Osteoblast (primary cell): ENCODE measurements at regions not wholly inside any gene's neighbourhood (a gene's known extent, or its start where the extent isn't known, plus 50 kb on each side); places are given as distances from the start of the nearest gene placed in this dataset.

Experiments
- DNase-seq: peaks from one replicate; pipeline ENCODE4 v3.0.0; 2011; ENCODE audit warnings: low spot score, mixed read lengths; ENCODE audit not compliant: insufficient read length; ENCODE audit errors: missing footprints
- H2AFZ ChIP-seq: 2 replicates; pipeline ENCODE4 v1.6.0; 2011; ENCODE audit warnings: mild to moderate bottlenecking, low read length
- H3K27ac ChIP-seq: 2 replicates; pipeline ENCODE4 v1.5.1; 2011; ENCODE audit warnings: mild to moderate bottlenecking, low read depth, low read length, moderate library complexity
- H3K27me3 ChIP-seq: 2 replicates; pipeline ENCODE4 v1.6.0; 2012; ENCODE audit warnings: mild to moderate bottlenecking, control low read depth, inconsistent platforms, low read length, moderate library complexity; ENCODE audit not compliant: insufficient read depth
- H3K36me3 ChIP-seq: 2 replicates; pipeline ENCODE4 v1.5.1; 2011; ENCODE audit warnings: mild to moderate bottlenecking, low read length, control low read depth, moderate library complexity; ENCODE audit not compliant: insufficient read depth
- H3K4me1 ChIP-seq: 2 replicates; pipeline ENCODE4 v1.5.1; 2011; ENCODE audit warnings: mild to moderate bottlenecking, low read length, control low read depth, moderate library complexity; ENCODE audit not compliant: insufficient read depth
- H3K4me2 ChIP-seq: 2 replicates; pipeline ENCODE4 v1.6.0; 2011; ENCODE audit warnings: mild to moderate bottlenecking, low read length; ENCODE audit not compliant: insufficient read depth
- H3K4me3 ChIP-seq: fragments of 200-600 bp; sonication (generic); 3 replicates; pipeline ENCODE4 v1.5.1; 2012; ENCODE audit warnings: mild to moderate bottlenecking, low read length, inconsistent platforms; ENCODE audit not compliant: insufficient read depth
- H3K79me2 ChIP-seq: 2 replicates; pipeline ENCODE4 v1.6.0; 2012; ENCODE audit warnings: mild to moderate bottlenecking, low read length, control low read depth, inconsistent platforms; ENCODE audit not compliant: insufficient read depth
- H3K9me3 ChIP-seq: 2 replicates; pipeline ENCODE4 v1.5.1; 2011; ENCODE audit warnings: low read depth, low read length, control low read depth
- H4K20me1 ChIP-seq: 2 replicates; pipeline ENCODE4 v1.6.0; 2012; ENCODE audit warnings: mild to moderate bottlenecking, low read length, control low read depth; ENCODE audit not compliant: insufficient read depth
- CTCF ChIP-seq: IDR thresholded peaks from 2 replicates; pipeline ENCODE4 v1.5.1; 2011; ENCODE audit warnings: mild to moderate bottlenecking, low read depth, low read length, moderate library complexity; ENCODE audit errors: extremely low read depth

GRCh38 chr18:41706301-41706700 lies 248.7 kb upstream of the PIK3C3 start:
- Histone ChIP-seq H3K79me2 (no peaks in the 10 kb centered on the region), H3K4me1 (no peaks in the 10 kb centered on the region), H3K27ac (no peak overlapping the region), H2AFZ (no peak overlapping the region), H3K4me2 (no peak overlapping the region), H3K9me3 (no peaks in the 10 kb centered on the region), H4K20me1 (no peaks in the 10 kb centered on the region), H3K36me3 (no peaks in the 10 kb centered on the region), H3K4me3 (no peak overlapping the region), H3K27me3 (no peaks in the 10 kb centered on the region)
- no peak for TF ChIP-seq CTCF
- DNase-seq: no peak

GRCh38 chr18:41703744-41704530 lies 251.1 kb upstream of the PIK3C3 start:
- H3K27ac ChIP-seq: no peak overlapping the region
- TF ChIP-seq CTCF: no peak
- H3K4me1 ChIP-seq: no peaks in the 10 kb centered on the region
- H3K36me3 ChIP-seq: no peaks in the 10 kb centered on the region
- H3K27me3 ChIP-seq: no peaks in the 10 kb centered on the region
- no peak for DNase-seq
- H3K4me3 ChIP-seq: no peak overlapping the region
- H3K79me2 ChIP-seq: no peaks in the 10 kb centered on the region
- no peaks in the 10 kb centered on the region for H3K9me3 ChIP-seq
- H3K4me2 ChIP-seq: no peak overlapping the region
- no peaks in the 10 kb centered on the region for H4K20me1 ChIP-seq
- H2AFZ ChIP-seq: no peak overlapping the region

GRCh38 chr18:41700416-41700815 lies 254.6 kb upstream of the PIK3C3 start:
- H3K4me2 ChIP-seq: no peak overlapping the region
- H3K27ac ChIP-seq: no peak overlapping the region
- H3K27me3 ChIP-seq: no peaks in the 10 kb centered on the region
- H3K79me2 ChIP-seq: no peaks in the 10 kb centered on the region
- no peaks in the 10 kb centered on the region for H3K4me1 ChIP-seq
- H4K20me1 ChIP-seq: no peaks in the 10 kb centered on the region
- H3K9me3 ChIP-seq: no peaks in the 10 kb centered on the region
- DNase-seq: no peak
- no peak overlapping the region for H3K4me3 ChIP-seq
- no peaks in the 10 kb centered on the region for H3K36me3 ChIP-seq
- no peak for TF ChIP-seq CTCF
- no peak overlapping the region for H2AFZ ChIP-seq

GRCh38 chr18:41695441-41695840 lies 259.6 kb upstream of the PIK3C3 start:
- H3K27me3 ChIP-seq: no peaks in the 10 kb centered on the region
- H3K4me1 ChIP-seq: no peaks in the 10 kb centered on the region
- no peak overlapping the region for H3K27ac ChIP-seq
- TF ChIP-seq CTCF: no peak
- no peak for DNase-seq
- H3K4me2 ChIP-seq: no peak overlapping the region
- no peaks in the 10 kb centered on the region for H4K20me1 ChIP-seq
- no peaks in the 10 kb centered on the region for H3K9me3 ChIP-seq
- H3K4me3 ChIP-seq: no peak overlapping the region
- no peaks in the 10 kb centered on the region for H3K79me2 ChIP-seq
- H3K36me3 ChIP-seq: no peaks in the 10 kb centered on the region
- H2AFZ ChIP-seq: no peak overlapping the region
